Muscle layer of duodenum (tissue), 2 donors: ENCODE measurements at regions not wholly inside any gene's neighbourhood (a gene's known extent, or its start where the extent isn't known, plus 50 kb on each side); places are given as distances from the start of the nearest gene placed in this dataset.

Experiments used
- H3K27ac ChIP-seq: one replicate; pipeline ENCODE4 v1.7.0; 2013; ENCODE audit warnings: mild to moderate bottlenecking, low read length
- H3K27me3 ChIP-seq: one replicate; pipeline ENCODE4 v1.7.0; 2013; ENCODE audit warnings: low read depth, mild to moderate bottlenecking, control low read depth, low read length
- H3K36me3 ChIP-seq, 2 donors: one replicate each; pipeline ENCODE4 v1.7.0; 2013; ENCODE audit warnings: low read length in 2 of 2, control low read depth in 1 of 2, mild to moderate bottlenecking in 1 of 2; ENCODE audit not compliant: insufficient read depth in 2 of 2, control insufficient read depth in 1 of 2
- H3K4me1 ChIP-seq, 2 donors: one replicate each; pipeline ENCODE4 v1.7.0; 2013; ENCODE audit warnings: low read length in 2 of 2, mild to moderate bottlenecking in 2 of 2, control low read depth in 1 of 2, moderate library complexity in 1 of 2; ENCODE audit not compliant: insufficient read depth in 2 of 2, control insufficient read depth in 1 of 2
- H3K4me3 ChIP-seq, 2 donors: one replicate each; pipeline ENCODE4 v1.7.0; 2013; ENCODE audit warnings: low read length in 2 of 2, low read depth in 1 of 2, mild to moderate bottlenecking in 1 of 2
- H3K9me3 ChIP-seq, 2 donors: one replicate each; pipeline ENCODE4 v1.7.0; 2013; ENCODE audit warnings: low read length in 2 of 2, control low read depth in 1 of 2, mild to moderate bottlenecking in 1 of 2; ENCODE audit not compliant: control insufficient read depth in 1 of 2
- donor health status: healthy.

DNA sequence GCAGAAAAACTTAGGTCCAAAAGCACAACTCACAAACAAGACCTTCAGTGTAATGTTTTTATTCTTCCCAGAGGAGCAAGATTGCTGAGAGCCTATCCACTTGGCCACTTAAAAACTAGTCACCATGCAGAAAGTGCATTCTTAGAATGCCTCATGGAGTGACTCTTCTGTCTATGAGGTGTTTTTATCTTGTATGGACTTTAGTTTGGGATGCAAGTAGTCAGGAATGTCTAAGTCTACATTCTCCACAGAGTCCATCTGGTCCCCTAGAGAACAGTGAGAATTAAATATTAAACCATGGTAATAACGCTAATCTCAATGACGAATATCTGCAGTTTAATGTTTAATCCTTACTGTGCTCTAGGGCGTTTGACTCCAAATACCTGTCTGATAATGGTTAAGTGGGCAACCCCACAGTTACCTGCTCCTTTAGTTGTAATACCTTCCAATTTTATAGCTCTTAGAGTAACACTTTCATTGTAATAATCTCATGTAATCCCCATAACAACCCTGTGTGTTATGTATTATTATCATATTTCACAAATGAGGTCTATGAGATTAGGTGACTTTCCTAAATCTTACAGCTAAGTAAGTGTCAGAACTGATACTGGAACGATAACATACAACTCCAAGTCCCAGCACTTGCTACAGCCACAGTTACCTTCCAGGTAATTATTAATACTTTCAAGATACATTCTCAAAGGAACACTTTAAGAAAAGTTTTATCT, 235.6 kb upstream of the JADE1 start:
- H3K9me3 ChIP-seq: no peaks in the 10 kb centered on the region
- H3K4me1 ChIP-seq: peaks cover 3 to 4% of the 10 kb centered on the region in 2 donors
- H3K4me3 ChIP-seq: no peak overlapping the region
- no peaks in the 10 kb centered on the region for H3K36me3 ChIP-seq
- H3K27me3 ChIP-seq: no peaks in the 10 kb centered on the region
- H3K27ac ChIP-seq: no peak overlapping the region

DNA sequence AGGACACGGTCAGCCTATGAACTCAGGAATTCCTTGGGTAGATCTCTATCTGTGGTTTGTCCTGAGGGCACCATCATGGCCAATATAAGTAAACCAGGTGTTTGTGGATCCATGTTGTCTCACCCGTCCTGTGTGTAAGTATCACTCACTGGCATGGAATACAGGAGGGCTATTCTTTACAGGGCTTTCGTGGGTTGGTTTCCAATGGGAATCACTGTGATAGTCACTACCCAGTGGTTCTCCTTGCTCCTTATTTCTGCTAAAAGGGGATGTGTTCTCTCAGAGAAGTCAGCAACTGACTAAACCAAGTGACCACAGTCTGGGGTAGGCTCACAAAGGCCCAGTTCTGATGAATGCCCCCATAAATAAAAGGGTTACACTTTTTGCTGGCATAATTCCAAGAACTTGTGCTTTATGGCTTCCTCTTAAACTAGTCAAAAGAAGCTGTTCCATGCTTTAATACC, 236.7 kb upstream of the JADE1 start:
- Histone ChIP-seq H3K27ac (peak overlapping the region; percentile 47), H3K27me3 (no peaks in the 10 kb centered on the region), H3K4me3 (no peak overlapping the region), H3K9me3 (no peaks in the 10 kb centered on the region), H3K4me1 (peaks cover 3 to 4% of the 10 kb centered on the region in 2 donors), H3K36me3 (no peaks in the 10 kb centered on the region)

DNA sequence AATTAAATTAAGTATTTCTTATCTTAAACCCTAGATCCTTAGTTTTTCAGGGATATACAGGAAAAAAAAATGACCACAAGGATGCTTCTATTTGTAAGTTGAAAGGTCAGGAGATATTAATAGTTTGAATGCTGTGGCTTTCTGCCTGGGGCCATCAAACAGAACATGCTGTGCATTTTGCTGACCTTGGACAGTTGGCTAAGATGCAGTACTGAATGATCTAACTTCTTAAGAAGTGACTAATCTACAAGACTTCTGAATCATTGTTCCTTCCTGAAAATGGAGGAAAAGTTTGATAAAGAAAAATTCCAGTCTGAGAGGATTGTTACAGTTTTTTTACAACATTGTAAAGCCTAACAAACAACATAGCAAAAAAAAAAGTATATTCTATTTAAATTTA, 237.8 kb upstream of the JADE1 start:
- no peaks in the 10 kb centered on the region for H3K27me3 ChIP-seq
- no peaks in the 10 kb centered on the region for H3K9me3 ChIP-seq
- H3K4me3 ChIP-seq: no peak overlapping the region
- H3K27ac ChIP-seq: no peak overlapping the region
- no peaks in the 10 kb centered on the region for H3K36me3 ChIP-seq
- peaks cover 3 to 4% of the 10 kb centered on the region in 2 donors for H3K4me1 ChIP-seq

DNA sequence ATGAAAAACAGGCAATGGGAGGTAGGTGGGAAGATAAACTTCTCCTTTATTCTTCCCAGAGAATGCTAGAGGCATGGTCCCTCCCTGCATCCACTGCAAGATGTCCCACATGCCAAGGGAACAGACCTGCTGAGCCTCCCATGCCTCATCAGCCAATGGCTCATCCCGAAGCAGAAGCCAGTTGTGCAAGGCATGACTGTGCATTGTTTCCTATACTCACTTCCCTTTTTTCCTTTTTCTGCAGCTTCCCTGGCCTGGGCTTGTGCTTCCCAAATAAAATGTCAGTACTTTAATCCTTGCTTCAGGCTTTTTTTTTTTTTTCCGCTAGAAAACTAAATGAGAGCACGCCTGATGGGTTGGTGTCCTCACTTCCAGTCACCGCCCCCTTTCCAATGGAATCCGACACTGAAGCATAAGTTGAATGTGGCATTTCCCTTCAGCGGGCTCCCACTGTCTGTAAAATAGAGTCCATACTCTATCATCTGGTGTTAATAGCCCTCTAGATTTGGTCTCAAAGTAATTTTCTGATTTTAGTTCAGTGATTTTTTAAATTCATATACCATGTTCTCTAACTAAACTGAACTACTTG, 239.0 kb upstream of the JADE1 start:
- Histone ChIP-seq H3K27ac (peak overlapping the region; percentile 50), H3K9me3 (no peaks in the 10 kb centered on the region), H3K4me1 (peaks cover 3 to 4% of the 10 kb centered on the region in 2 donors), H3K36me3 (no peaks in the 10 kb centered on the region), H3K4me3 (no peak overlapping the region), H3K27me3 (no peaks in the 10 kb centered on the region)

DNA sequence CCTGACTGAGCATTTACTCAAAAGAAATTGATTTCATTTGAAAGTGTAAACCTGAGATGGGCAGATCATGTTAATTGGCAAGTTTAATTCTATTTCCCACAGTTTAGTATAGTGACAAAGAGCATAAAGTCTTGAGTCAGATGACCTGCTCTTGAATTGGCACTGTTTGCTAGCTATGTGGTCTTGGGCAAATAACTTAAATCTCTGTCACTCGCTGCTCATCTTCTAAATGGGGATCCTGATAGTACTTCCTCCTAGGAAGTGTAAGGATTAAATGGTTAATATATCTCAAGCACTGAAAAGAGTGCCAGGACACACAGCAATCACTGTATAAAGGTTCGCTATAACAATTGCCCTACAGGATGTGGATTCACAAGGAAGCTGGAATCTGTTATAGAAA, 242.8 kb upstream of the JADE1 start:
- H3K27me3 ChIP-seq: no peaks in the 10 kb centered on the region
- no peaks in the 10 kb centered on the region for H3K36me3 ChIP-seq
- peaks cover 3 to 4% of the 10 kb centered on the region in 2 donors for H3K4me1 ChIP-seq
- H3K4me3 ChIP-seq: no peak overlapping the region
- no peaks in the 10 kb centered on the region for H3K9me3 ChIP-seq
- no peak overlapping the region for H3K27ac ChIP-seq

DNA sequence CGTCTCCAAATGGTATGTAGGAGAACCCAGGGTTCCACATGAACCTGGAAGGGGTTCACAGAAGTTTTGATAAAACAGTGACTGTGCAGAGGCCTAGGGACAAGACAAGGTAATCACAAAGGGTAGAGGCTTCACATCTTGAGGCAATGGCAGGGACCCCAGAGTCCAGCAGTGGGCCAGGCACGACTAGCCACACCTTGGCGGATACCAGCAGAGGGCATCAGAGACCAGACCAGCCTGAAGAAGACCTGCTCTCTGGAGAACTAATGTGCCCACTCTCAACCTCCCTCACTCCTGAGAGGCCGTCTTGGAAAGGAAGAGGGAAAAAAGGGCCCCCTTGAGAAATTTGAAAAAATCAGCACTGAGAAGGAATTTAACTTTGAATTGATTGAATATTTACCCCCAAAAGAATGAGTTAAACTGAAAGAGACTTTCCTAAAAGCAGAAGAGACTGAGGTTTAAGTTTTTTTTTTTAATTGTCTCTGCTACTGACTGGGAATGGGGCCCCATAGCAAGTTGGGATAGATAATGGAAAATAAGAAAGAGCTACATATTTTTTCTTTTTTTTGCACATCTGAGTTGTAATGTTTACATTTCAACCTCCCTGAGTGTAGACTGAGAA, 243.8 kb upstream of the JADE1 start:
- peaks cover 0 to 3% of the 10 kb centered on the region in 2 donors for H3K4me1 ChIP-seq
- no peaks in the 10 kb centered on the region for H3K36me3 ChIP-seq
- H3K4me3 ChIP-seq: no peak overlapping the region
- H3K9me3 ChIP-seq: no peaks in the 10 kb centered on the region
- H3K27me3 ChIP-seq: no peaks in the 10 kb centered on the region
- no peak overlapping the region for H3K27ac ChIP-seq

DNA sequence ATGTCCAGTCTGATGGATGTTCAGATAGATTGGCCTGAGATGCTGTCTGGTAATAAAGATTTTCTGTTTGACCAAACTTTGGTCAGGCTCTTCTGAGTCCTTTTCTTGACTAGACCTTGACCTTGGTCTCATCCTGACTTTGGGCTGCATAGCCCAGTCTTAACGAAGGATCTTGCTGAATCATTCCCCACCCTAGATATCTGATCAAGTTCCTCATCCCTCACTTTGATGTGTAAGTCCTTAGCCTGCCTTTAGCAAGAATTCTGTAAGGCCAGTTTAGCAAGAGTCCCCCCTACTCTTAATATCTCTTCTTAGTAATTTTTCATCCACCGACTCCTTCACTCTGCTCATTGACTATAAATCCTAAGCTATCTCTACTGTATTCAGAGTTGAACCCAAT, 244.4 kb upstream of the JADE1 start:
- no peak overlapping the region for H3K27ac ChIP-seq
- no peaks in the 10 kb centered on the region for H3K9me3 ChIP-seq
- H3K4me1 ChIP-seq: peaks cover 0 to 3% of the 10 kb centered on the region in 2 donors
- no peaks in the 10 kb centered on the region for H3K27me3 ChIP-seq
- H3K4me3 ChIP-seq: no peak overlapping the region
- no peaks in the 10 kb centered on the region for H3K36me3 ChIP-seq

DNA sequence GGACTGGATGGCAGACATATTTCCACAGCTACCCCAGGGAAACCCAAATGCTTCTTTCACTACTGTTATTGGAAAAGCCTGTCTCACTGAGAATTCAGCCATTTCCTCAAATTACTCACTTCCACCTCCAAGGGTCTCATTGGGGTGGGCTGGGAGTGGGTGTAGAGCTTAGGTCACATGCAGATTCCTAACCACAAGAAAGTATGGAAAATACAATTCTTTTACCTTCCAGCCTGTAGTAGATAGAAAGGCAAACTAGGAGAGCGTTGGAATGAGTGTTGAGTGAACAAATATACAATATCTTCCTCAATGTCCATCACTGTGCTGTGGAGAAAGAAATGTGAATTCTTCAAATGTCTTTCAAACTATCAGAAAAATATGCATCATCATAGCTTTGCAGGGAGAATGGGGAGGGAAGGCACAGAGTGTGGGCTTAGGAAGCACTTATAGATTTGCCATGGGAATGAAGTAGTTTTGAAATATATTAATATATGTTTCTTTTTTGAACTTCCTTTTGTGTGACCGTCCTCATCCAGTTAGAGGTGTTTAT, 245.3 kb upstream of the JADE1 start:
- Histone ChIP-seq H3K4me3 (no peak overlapping the region), H3K36me3 (no peaks in the 10 kb centered on the region), H3K27me3 (no peaks in the 10 kb centered on the region), H3K9me3 (no peaks in the 10 kb centered on the region), H3K4me1 (no peaks in the 10 kb centered on the region), H3K27ac (no peak overlapping the region)

DNA sequence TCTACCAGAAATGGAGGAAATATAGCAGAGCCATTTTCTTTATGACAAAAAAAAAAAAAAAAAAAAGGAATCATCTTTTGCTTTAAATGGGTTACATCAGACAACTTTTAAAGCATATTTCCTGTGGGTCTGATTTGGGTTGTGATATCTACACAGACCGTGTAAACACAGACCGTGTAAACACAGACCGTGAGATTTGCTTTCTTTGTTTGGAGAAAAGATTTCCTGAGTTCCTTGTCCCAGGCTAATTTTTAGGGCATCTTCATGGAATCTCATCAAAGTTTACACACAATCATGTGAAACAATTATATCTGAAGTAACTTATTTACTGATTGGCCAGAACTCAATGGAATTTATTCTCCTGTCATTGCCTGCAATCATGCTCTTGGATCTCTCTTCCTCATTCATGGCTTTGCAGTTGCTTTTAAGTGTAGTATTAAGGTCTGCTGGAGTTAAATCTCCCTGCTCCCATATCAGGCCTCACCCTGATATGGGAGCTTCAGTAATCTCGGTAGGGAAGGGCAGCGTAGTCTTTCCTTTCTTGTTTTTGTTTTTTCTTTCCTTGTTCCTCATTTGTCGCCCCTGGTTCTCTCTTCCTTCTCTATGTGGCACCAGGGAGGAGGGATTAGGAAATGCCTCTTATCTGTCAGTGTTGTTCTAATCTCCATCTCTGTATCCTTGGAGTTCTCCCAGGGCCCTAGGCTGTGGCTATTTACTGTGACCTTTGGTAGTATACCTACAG, 248.6 kb upstream of the JADE1 start:
- Histone ChIP-seq H3K9me3 (no peaks in the 10 kb centered on the region), H3K27ac (no peak overlapping the region), H3K4me1 (no peaks in the 10 kb centered on the region), H3K27me3 (no peaks in the 10 kb centered on the region), H3K36me3 (no peaks in the 10 kb centered on the region), H3K4me3 (no peak overlapping the region)

DNA sequence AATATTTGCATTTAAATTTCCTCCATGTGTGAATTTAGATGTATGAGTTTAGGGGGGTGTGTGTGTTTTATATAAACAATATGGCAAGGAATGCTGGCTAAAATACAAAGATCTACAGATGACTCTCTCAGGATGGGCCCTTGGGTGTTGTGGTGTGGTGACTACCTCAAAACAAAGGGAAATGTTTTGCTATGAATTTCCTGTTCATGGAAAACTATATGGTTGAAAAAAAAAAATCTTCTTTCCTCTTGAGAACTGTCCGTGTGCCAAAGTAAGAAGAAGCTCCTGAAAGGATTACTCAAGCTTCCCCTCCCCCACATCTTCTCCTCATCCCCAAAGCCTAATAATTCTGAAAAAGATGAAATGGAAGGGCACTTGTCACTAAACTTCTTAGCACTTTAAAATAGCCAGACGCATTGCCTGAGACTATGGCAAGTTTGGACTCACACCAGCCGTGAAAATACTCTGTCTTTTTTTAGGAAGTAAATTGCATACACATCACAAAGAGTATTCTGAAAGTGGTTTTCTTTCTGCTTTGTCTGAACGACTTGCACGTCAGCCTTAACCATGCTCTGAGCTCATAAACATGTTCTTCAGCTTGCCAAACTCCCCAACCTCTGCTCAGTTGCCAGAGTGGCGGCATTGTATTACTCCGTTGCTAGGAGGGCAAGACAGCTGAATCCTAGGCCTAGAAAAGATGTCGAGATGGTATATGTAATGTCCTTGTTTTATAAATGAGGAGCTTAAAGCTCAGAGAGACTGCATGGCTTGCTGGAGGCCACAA, 250.4 kb upstream of the JADE1 start:
- no peaks in the 10 kb centered on the region for H3K36me3 ChIP-seq
- H3K4me1 ChIP-seq: peaks cover 0 to 2% of the 10 kb centered on the region in 2 donors
- H3K27me3 ChIP-seq: no peaks in the 10 kb centered on the region
- H3K9me3 ChIP-seq: no peaks in the 10 kb centered on the region
- H3K4me3 ChIP-seq: no peak overlapping the region
- peak overlapping the region; percentile 49 for H3K27ac ChIP-seq
